K562 (cell line): ENCODE measurements at regions not wholly inside any gene's neighbourhood (a gene's known extent, or its start where the extent isn't known, plus 50 kb on each side); places are given as distances from the start of the nearest gene placed in this dataset.

Source experiments
- ATAC-seq: fragments of 200-7000 bp; cut with Tn5 transposase; 3 replicates; pipeline ENCODE4 v1.9.1; 2020; ENCODE audit warnings: moderate library complexity
- BruUV-seq: library from RNA; stranded (reverse); fragments of 400-500 nt; replicated peaks from 2 replicates; lab custom pipeline; 2021; lab: Mats Ljungman, UMichigan
- CTCF ChIA-PET: fragments of 300-600 bp; formaldehyde crosslinking; extraction: SDS; loops from one replicate; lab custom pipeline; 2021; ENCODE audit warnings: low intra/inter-chr PET ratio; lab: Yijun Ruan, JAX
- POLR2A ChIA-PET: fragments of 300-600, 350-650 bp; sonication (Branson Sonifier 250); formaldehyde crosslinking; extraction: SDS; loops from one replicate; lab custom pipeline; 2021; ENCODE audit warnings: antibody characterized with exemption, inconsistent platforms; lab: Yijun Ruan, JAX
- DNase-seq, 4 experiments: peaks; one replicate each; pipeline versions ENCODE4 v3.0.0 to v3.0.0-alpha.2; 2011 to 2018; ENCODE audit warnings: low spot score in 3 of 4, mixed read lengths in 3 of 4; ENCODE audit errors: extremely low read depth in 1 of 4
- FAIRE-seq: peaks from 2 replicates; lab custom pipeline; 2011; peaks lifted over from hg19 to GRCh38; lab: Jason Lieb, UNC
- H2AFZ ChIP-seq: 2 replicates; pipeline ENCODE4 v1.6.0; 2011; ENCODE audit warnings: low read depth, low read length, control low read depth, inconsistent platforms
- H3K27ac ChIP-seq: fragments of 200-600 bp; 3 replicates; pipeline ENCODE4 v1.8.0; 2011; ENCODE audit warnings: low read depth, mild to moderate bottlenecking, control low read depth, inconsistent platforms, low read length, moderate library complexity, mixed read lengths; ENCODE audit errors: extremely low read depth
- H3K27me3 ChIP-seq, 2 experiments: fragments of 300-600 bp in 1 of 2; 2 replicates in 1 of 2; 3 replicates in 1 of 2; pipeline versions ENCODE4 v1.6.0 to v1.8.0; 2011; ENCODE audit warnings: inconsistent platforms in 2 of 2, low read length in 2 of 2, mild to moderate bottlenecking in 1 of 2, mixed read lengths in 1 of 2, moderate library complexity in 1 of 2; ENCODE audit not compliant: control insufficient read depth in 2 of 2, insufficient read depth in 2 of 2
- H3K36me3 ChIP-seq: fragments of 300-600 bp; 3 replicates; pipeline ENCODE4 v1.8.0; 2011; ENCODE audit warnings: mild to moderate bottlenecking, low read length, inconsistent platforms; ENCODE audit not compliant: control insufficient read depth, insufficient read depth
- H3K4me1 ChIP-seq, 2 experiments: fragments of 200-600 bp in 1 of 2; replicated peaks in 1 of 2; 2 replicates in 1 of 2; 3 replicates in 1 of 2; pipeline versions ENCODE4 v1.5.1 to v1.8.0; 2011; ENCODE audit warnings: inconsistent platforms in 2 of 2, low read length in 2 of 2, mild to moderate bottlenecking in 1 of 2, mixed read lengths in 1 of 2, moderate library complexity in 1 of 2; ENCODE audit not compliant: control insufficient read depth in 2 of 2, insufficient read depth in 2 of 2
- H3K4me2 ChIP-seq: 2 replicates; pipeline ENCODE4 v1.6.1; 2011; ENCODE audit warnings: low read length, control low read depth, inconsistent platforms, mixed read lengths; ENCODE audit not compliant: insufficient read depth
- H3K4me3 ChIP-seq: fragments of 200-600 bp; sonication (generic), shearing (Covaris generic); 2 replicates; pipeline ENCODE4 v1.5.1; 2016; ENCODE audit warnings: control low read depth, inconsistent platforms
- H3K79me2 ChIP-seq: fragments of 200-600 bp; 3 replicates; pipeline ENCODE4 v1.8.0; 2011; ENCODE audit warnings: low read length, inconsistent platforms; ENCODE audit not compliant: control insufficient read depth, insufficient read depth
- H3K9ac ChIP-seq, 2 experiments: 2 replicates each; pipeline versions ENCODE4 v1.6.0 to v1.6.1; 2011; ENCODE audit warnings: low read depth in 2 of 2, low read length in 2 of 2, control low read depth in 1 of 2, inconsistent platforms in 1 of 2, mild to moderate bottlenecking in 1 of 2, mixed read lengths in 1 of 2; ENCODE audit not compliant: insufficient read depth in 1 of 2
- H3K9me1 ChIP-seq: one replicate; pipeline ENCODE4 v1.6.0; 2011; ENCODE audit warnings: inconsistent platforms, mild to moderate bottlenecking, low read length, moderate library complexity; ENCODE audit not compliant: control insufficient read depth, insufficient read depth
- H3K9me3 ChIP-seq: replicated peaks from 2 replicates; pipeline ENCODE4 v1.5.1; 2011; ENCODE audit warnings: low read depth, low read length, inconsistent platforms; ENCODE audit not compliant: control insufficient read depth, insufficient read depth
- H4K20me1 ChIP-seq: replicated peaks from 2 replicates; pipeline ENCODE4 v1.6.1; 2011; ENCODE audit warnings: low read length, inconsistent platforms, mixed read lengths; ENCODE audit not compliant: control insufficient read depth, insufficient read depth
- CBX8 ChIP-seq: fragments of 200-600 bp; sonication (generic); IDR thresholded peaks from 2 replicates; pipeline ENCODE4 v1.6.1; 2012; ENCODE audit warnings: borderline replicate concordance, mixed run types, low read depth, mild to moderate bottlenecking, moderate library complexity, mixed read lengths, low read length, control low read depth, inconsistent platforms; ENCODE audit not compliant: poor library complexity, severe bottlenecking; ENCODE audit errors: extremely low read depth
- CHD1 ChIP-seq: fragments of 200-600 bp; sonication (generic); IDR thresholded peaks from one replicate; pipeline ENCODE4 v1.6.1; 2012; ENCODE audit warnings: mild to moderate bottlenecking, moderate library complexity, low read length, inconsistent platforms
- DNMT1 ChIP-seq: fragments of 450-650 bp; IDR thresholded peaks from 2 replicates; pipeline ENCODE4 v1.6.1; 2016; ENCODE audit warnings: antibody characterized with exemption, mild to moderate bottlenecking
- LEF1 ChIP-seq: fragments of 450-650 bp; IDR thresholded peaks from 2 replicates; pipeline ENCODE4 v1.6.1; 2016; ENCODE audit warnings: mild to moderate bottlenecking
- RNF2 ChIP-seq: sonication (generic); IDR thresholded peaks from 2 replicates; pipeline ENCODE4 v1.6.1; 2016
- SP2 ChIP-seq: IDR thresholded peaks from 2 replicates; pipeline ENCODE4 v1.6.1; 2011; ENCODE audit warnings: mild to moderate bottlenecking, low read depth, low read length, moderate library complexity; ENCODE audit not compliant: poor library complexity, severe bottlenecking; ENCODE audit errors: extremely low read depth
- ZNF134 ChIP-seq: fragments of 250-450 bp; sonication (Bioruptor Pico); conservative IDR thresholded peaks from 2 replicates; pipeline ENCODE4 v1.4.0; 2020
- WGBS: fragments of 100-300 bp; shearing (Covaris generic); methylation state at CpG from one replicate; pipeline ENCODE4 v1.1.6; 2016; ENCODE audit warnings: low coverage, mixed read lengths; ENCODE audit not compliant: insufficient coverage; ENCODE audit errors: missing lambda C conversion rate; 5-methylcytosine and 5-hydroxymethylcytosine counted together
- in situ Hi-C: fragments of 300-500 bp; cut with MboI; formaldehyde crosslinking; loops from 4 replicates; pipeline ENCODE4 v1.15.0; 2018; ENCODE audit warnings: inconsistent platforms, mixed read lengths
- intact Hi-C: fragments of 100-400 bp; cut with micrococcal nuclease; formaldehyde crosslinking; loops from 2 replicates; pipeline ENCODE4 v1.14.2; 2022
- TF ChIP-seq, protein P1 (sequence below), 3 experiments: fragments of 200-800 bp in 1 of 3; sonication (Bioruptor generic) in 1 of 3; sonication (generic) in 1 of 3; formaldehyde crosslinking in 1 of 3; IDR thresholded peaks; 2 replicates each; pipeline versions ENCODE4 v1.6.1 to v1.8.0; 2016 to 2022; ENCODE audit warnings: mild to moderate bottlenecking in 2 of 3, missing compliant biosample characterization in 2 of 3, missing genetic modification characterization in 2 of 3, missing genetic modification reagents in 1 of 3
- TF ChIP-seq, protein P2 (sequence below): fragments of 450-650 bp; IDR thresholded peaks from 2 replicates; pipeline ENCODE4 v1.6.1; 2016
- TF ChIP-seq, protein P3 (sequence below): sonication (generic); formaldehyde crosslinking; IDR thresholded peaks from 2 replicates; pipeline ENCODE4 v1.8.0; 2022; ENCODE audit warnings: mild to moderate bottlenecking, missing genetic modification reagents
- TF ChIP-seq, protein P4 (sequence below): sonication (generic); formaldehyde crosslinking; IDR thresholded peaks from 2 replicates; pipeline ENCODE4 v1.8.0; 2022; ENCODE audit warnings: missing genetic modification reagents, mild to moderate bottlenecking, moderate library complexity, borderline replicate concordance

DNA sequence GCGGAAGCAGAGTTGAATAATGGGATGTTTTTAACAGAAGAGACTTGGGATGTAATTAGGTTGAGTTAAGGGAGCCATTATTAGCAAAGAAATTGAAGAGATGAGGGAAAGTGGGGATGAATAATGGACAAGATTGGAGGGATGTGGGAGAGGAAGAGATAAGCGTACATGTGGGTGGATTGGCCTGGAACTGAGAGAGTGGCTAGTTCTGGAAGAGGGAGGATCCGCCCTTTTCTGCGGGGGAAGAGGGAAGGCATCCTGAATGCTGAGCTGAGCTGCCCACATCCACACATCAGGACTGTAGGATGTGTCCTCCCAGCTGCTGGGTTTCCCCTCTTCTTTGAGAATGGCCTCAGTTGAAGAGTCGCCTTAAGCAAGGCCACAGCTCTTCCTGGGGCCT is 68.3 kb upstream of the CADM1 start:
- ATAC-seq (no peak), FAIRE-seq (no peak), DNase-seq (no peak)
- intact Hi-C loops = no loop called here
- no peak overlapping the region for H3K27ac ChIP-seq
- H3K79me2 ChIP-seq = no peaks in the 10 kb centered on the region
- no peaks in the 10 kb centered on the region for H3K36me3 ChIP-seq
- in situ Hi-C loops = no loop called here
- no peaks in the 10 kb centered on the region for H3K9me3 ChIP-seq
- H3K27me3 ChIP-seq = no peaks in the 10 kb centered on the region
- no peak overlapping the region for H3K4me3 ChIP-seq
- no peaks in the 10 kb centered on the region for H3K9me1 ChIP-seq
- no TSS peak for BruUV-seq
- no peaks in the 10 kb centered on the region for H4K20me1 ChIP-seq
- POLR2A ChIA-PET = no interaction called here
- H3K9ac ChIP-seq = no peak overlapping the region
- H3K4me2 ChIP-seq = no peak overlapping the region
- CTCF ChIA-PET = no interaction called here
- H3K4me1 ChIP-seq = no peaks in the 10 kb centered on the region
- H2AFZ ChIP-seq = no peak overlapping the region
- 0% methylated on average over 5 of the region's 5 CpGs for WGBS
- TF ChIP-seq LEF1 = no peak
- no peak for TF ChIP-seq ZNF134

DNA sequence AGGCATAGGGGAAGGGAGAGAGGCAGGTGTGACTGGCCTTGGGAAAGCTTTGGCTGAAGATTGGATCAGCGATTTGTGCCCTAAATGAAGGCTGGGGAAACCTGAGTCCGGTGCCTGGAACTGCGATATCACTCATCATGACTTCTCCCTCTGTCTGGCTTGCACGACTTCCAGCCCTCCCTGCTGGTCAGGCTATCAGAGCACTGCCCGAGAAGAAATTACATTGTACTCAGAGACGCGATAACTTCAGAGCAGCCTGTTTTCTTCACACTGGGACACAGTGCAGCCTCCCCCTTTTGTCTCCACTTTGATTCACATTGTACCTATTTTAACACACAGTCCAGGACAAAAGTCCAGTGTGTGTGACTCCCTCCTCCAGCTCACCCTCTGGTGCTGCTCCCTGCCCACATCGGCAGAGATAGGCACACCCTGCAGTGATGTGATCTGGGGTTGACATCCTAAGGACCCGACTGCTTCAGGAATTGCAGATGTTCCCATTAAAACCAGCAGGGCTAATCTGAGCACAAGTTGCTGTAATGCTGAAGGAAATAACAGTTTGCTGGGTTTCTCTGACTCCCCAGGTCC is 62.1 kb upstream of the CADM1 start:
- intact Hi-C loops = loop anchor here (10.0 kb wide), 1 partner anchor 429 kb away; no protein-coding TSS in a partner anchor
- no peaks in the 10 kb centered on the region for H3K4me1 ChIP-seq
- DNase-seq = no peak
- no peaks in the 10 kb centered on the region for H3K79me2 ChIP-seq
- POLR2A ChIA-PET = no interaction called here
- H3K36me3 ChIP-seq = no peaks in the 10 kb centered on the region
- no TSS peak for BruUV-seq
- no peak overlapping the region for H3K27ac ChIP-seq
- H3K4me3 ChIP-seq = no peak overlapping the region
- no peak overlapping the region for H3K4me2 ChIP-seq
- no peak for FAIRE-seq
- H3K9ac ChIP-seq = no peak overlapping the region
- H3K27me3 ChIP-seq = no peaks in the 10 kb centered on the region
- in situ Hi-C loops = no loop called here
- H2AFZ ChIP-seq = no peak overlapping the region
- CTCF ChIA-PET = no interaction called here
- no peaks in the 10 kb centered on the region for H3K9me1 ChIP-seq
- no peaks in the 10 kb centered on the region for H3K9me3 ChIP-seq
- H4K20me1 ChIP-seq = no peaks in the 10 kb centered on the region
- 0% methylated on average over 9 of the region's 9 CpGs for WGBS
- no peak for ATAC-seq
- no peak for TF ChIP-seq SP2
- TF ChIP-seq, protein P1, sequence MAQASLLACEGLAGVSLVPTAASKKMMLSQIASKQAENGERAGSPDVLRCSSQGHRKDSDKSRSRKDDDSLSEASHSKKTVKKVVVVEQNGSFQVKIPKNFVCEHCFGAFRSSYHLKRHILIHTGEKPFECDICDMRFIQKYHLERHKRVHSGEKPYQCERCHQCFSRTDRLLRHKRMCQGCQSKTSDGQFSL (CRISPR knock-in tag; IDR thresholded peaks at IDR 0.05) = no peak
- TF ChIP-seq, protein P1 (tag; IDR thresholded peaks at IDR 0.05) = no peak
- TF ChIP-seq CHD1 = no peak
- TF ChIP-seq, protein P2, sequence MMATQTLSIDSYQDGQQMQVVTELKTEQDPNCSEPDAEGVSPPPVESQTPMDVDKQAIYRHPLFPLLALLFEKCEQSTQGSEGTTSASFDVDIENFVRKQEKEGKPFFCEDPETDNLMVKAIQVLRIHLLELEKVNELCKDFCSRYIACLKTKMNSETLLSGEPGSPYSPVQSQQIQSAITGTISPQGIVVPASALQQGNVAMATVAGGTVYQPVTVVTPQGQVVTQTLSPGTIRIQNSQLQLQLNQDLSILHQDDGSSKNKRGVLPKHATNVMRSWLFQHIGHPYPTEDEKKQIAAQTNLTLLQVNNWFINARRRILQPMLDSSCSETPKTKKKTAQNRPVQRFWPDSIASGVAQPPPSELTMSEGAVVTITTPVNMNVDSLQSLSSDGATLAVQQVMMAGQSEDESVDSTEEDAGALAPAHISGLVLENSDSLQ = no peak
- TF ChIP-seq, protein P3, sequence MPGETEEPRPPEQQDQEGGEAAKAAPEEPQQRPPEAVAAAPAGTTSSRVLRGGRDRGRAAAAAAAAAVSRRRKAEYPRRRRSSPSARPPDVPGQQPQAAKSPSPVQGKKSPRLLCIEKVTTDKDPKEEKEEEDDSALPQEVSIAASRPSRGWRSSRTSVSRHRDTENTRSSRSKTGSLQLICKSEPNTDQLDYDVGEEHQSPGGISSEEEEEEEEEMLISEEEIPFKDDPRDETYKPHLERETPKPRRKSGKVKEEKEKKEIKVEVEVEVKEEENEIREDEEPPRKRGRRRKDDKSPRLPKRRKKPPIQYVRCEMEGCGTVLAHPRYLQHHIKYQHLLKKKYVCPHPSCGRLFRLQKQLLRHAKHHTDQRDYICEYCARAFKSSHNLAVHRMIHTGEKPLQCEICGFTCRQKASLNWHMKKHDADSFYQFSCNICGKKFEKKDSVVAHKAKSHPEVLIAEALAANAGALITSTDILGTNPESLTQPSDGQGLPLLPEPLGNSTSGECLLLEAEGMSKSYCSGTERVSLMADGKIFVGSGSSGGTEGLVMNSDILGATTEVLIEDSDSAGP (CRISPR knock-in tag) = no peak
- no peak for TF ChIP-seq CBX8
- no peak for TF ChIP-seq RNF2
- TF ChIP-seq, protein P4, sequence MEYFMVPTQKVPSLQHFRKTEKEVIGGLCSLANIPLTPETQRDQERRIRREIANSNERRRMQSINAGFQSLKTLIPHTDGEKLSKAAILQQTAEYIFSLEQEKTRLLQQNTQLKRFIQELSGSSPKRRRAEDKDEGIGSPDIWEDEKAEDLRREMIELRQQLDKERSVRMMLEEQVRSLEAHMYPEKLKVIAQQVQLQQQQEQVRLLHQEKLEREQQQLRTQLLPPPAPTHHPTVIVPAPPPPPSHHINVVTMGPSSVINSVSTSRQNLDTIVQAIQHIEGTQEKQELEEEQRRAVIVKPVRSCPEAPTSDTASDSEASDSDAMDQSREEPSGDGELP = no peak
- no peak for TF ChIP-seq DNMT1
